Loucy (cell line): ENCODE measurements at regions not wholly inside any gene's neighbourhood (a gene's known extent, or its start where the extent isn't known, plus 50 kb on each side); places are given as distances from the start of the nearest gene placed in this dataset.

Source experiments
- EZH2phosphoT487 ChIP-seq: fragments of 200-600 bp; IDR thresholded peaks from 2 replicates; pipeline ENCODE4 v1.6.1; 2018; ENCODE audit warnings: antibody characterized with exemption, mild to moderate bottlenecking, moderate library complexity, borderline replicate concordance
- TF ChIP-seq, protein P1 (sequence below): fragments of 200-600 bp; sonication (generic); conservative IDR thresholded peaks from 2 replicates; pipeline ENCODE4 v1.5.1; 2014; ENCODE audit warnings: mild to moderate bottlenecking, antibody characterized with exemption, low read length

DNA sequence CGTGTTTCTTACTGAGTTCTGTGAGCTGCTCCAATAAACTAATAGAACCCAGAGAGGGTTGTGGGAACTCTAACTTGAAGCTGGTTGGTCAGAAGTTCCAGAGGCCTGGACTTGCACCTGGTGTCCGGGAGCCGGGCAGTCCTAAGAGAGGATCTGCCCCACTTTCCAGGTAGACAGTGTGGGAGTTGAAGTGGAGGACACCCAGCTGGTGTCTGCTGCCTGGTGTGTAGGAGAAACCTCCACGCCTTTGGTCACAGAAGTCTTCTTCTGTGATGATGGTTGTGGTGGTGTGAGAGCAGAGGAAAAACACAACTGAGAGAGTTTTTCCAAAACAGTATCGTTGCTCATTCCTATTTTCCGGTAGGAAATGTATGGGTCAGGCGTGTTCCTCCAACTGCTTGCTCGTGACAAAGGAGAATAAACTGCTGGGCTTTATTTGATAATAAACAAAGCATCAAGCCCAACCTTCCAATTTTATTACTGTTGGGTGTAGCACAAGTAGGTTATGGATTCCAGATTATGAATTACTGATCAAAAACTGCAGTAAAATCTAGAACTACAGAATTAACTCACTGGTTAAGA is 137.0 kb downstream of the KLF13 start:
- TF ChIP-seq, protein P1, sequence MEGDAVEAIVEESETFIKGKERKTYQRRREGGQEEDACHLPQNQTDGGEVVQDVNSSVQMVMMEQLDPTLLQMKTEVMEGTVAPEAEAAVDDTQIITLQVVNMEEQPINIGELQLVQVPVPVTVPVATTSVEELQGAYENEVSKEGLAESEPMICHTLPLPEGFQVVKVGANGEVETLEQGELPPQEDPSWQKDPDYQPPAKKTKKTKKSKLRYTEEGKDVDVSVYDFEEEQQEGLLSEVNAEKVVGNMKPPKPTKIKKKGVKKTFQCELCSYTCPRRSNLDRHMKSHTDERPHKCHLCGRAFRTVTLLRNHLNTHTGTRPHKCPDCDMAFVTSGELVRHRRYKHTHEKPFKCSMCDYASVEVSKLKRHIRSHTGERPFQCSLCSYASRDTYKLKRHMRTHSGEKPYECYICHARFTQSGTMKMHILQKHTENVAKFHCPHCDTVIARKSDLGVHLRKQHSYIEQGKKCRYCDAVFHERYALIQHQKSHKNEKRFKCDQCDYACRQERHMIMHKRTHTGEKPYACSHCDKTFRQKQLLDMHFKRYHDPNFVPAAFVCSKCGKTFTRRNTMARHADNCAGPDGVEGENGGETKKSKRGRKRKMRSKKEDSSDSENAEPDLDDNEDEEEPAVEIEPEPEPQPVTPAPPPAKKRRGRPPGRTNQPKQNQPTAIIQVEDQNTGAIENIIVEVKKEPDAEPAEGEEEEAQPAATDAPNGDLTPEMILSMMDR: no peak
- no peak for TF ChIP-seq EZH2phosphoT487
